GM12864 (cell line): ENCODE measurements at regions not wholly inside any gene's neighbourhood (a gene's known extent, or its start where the extent isn't known, plus 50 kb on each side); places are given as distances from the start of the nearest gene placed in this dataset.
"Not testable (repeated sequence)": the region's sequence is repeated elsewhere in the genome, so short reads cannot be mapped to it uniquely, and the experiment has no call there.

Source experiments
- DNase-seq: peaks from one replicate; pipeline ENCODE4 v3.0.0-alpha.2; 2011; ENCODE audit warnings: low read depth
- H3K4me3 ChIP-seq: 2 replicates; pipeline ENCODE4 v1.5.1; 2011; ENCODE audit warnings: mild to moderate bottlenecking, low read depth, low read length, control low read depth
- TF ChIP-seq, protein P1 (sequence below): IDR thresholded peaks from 2 replicates; pipeline ENCODE4 v1.5.1; 2011; ENCODE audit warnings: low read depth, mild to moderate bottlenecking, moderate library complexity, low read length, control low read depth, inconsistent platforms; ENCODE audit errors: missing control alignments

DNA sequence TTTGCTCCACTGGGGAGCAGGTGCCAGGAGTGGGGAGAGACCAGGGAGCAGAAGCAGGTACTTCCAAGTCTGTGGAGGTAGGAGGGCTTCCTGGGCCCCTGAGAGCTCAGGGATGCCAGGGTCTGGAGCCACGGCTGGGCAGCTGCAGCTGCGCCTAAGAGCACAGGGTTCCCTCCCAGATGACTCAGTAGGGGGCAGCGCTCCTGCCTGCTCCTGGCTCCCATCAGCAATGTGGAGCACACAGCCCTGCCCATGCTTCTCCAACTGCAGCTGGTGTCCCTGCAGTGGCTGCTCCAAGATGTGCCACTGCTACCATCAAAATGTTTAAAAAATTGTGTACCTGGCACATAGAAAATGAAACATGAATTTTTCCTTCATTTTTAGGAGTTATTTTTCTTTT lies 1028.2 kb downstream of the PCDH7 start:
- no peak for DNase-seq
- TF ChIP-seq, protein P1, sequence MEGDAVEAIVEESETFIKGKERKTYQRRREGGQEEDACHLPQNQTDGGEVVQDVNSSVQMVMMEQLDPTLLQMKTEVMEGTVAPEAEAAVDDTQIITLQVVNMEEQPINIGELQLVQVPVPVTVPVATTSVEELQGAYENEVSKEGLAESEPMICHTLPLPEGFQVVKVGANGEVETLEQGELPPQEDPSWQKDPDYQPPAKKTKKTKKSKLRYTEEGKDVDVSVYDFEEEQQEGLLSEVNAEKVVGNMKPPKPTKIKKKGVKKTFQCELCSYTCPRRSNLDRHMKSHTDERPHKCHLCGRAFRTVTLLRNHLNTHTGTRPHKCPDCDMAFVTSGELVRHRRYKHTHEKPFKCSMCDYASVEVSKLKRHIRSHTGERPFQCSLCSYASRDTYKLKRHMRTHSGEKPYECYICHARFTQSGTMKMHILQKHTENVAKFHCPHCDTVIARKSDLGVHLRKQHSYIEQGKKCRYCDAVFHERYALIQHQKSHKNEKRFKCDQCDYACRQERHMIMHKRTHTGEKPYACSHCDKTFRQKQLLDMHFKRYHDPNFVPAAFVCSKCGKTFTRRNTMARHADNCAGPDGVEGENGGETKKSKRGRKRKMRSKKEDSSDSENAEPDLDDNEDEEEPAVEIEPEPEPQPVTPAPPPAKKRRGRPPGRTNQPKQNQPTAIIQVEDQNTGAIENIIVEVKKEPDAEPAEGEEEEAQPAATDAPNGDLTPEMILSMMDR: no peak

DNA sequence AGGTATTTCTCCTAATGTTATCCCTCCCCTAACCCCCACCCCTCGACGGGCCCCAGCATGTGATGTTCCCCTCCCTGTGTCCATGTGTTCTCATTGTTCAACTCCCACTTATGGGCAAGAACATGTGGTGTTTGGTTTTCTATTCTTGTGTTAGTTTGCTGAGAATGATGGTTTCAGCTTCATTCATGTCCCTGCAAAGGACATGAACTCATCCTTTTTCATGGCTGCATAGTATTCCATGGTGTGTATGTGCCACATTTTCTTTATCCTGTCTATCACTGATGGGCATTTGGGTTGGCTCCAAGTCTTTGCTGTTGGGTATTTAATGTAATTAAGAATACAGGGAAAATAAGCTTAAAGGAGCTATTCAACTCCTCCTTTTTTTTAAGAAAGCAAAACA lies 1030.4 kb downstream of the PCDH7 start:
- not testable (repeated sequence) for DNase-seq

More for the DNA sequence above, 1028.2 kb downstream of the PCDH7 start:
- no peak overlapping the region for H3K4me3 ChIP-seq

DNA sequence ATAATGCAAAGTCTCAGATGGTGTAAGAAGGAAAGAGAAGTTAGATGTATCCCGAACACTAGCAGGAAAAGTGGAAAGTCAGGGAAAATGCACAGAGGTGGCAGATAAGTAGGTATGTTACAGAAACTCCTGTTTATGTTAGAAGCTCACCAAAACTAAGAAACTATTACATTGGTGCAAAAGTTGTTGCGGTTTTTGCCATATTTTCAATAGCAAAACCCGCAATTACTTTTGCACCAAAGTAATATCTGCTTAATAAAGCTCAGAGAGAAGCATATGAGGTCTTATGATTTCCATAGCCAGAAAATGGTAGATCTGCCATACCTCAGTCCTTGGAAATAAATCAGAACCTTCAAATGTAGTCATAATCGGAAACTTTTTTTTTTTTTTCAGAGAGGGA lies 1035.6 kb downstream of the PCDH7 start:
- no peak overlapping the region for H3K4me3 ChIP-seq
- no peak for DNase-seq
- TF ChIP-seq, protein P1: no peak

More for the DNA sequence above, 1030.4 kb downstream of the PCDH7 start:
- H3K4me3 ChIP-seq: not testable (repeated sequence)

DNA sequence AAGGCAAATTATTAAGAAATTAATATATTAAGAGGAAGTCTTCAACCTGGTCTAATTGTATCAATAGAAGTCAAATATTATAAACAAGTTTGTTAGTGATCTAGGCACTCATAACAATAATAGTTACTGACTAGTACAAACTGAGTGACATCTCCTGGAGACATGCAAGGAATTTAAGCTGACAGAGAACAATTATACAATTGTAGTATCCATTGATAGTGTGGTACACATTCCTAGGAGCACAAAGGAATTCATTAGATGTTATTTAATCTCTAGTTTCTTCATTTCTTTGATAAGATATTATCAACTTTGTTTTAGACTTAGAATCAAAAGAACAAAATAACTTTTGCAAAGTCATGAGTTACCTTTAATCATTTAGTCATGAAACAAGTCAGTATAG lies 1048.6 kb downstream of the PCDH7 start:
- DNase-seq: no peak
- TF ChIP-seq, protein P1: no peak
- no peak overlapping the region for H3K4me3 ChIP-seq

DNA sequence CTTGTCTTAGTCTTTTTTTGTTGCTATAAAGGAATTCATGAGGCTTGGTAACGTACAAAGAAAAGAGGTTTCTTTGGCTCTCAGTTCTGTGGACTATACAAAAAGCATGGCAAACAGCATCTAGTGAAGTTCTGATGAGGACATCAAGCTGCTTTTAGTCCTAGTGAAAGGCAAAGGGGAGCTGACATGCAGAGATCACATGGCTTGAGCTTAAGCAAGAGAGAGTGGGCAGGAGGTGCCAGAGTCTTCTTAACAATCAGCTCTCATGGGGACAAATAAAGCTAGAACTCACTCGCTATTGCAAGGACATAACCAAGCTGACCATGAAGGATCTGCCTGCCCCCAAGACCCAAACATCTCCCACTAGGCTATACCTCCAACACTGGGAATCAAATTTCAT lies 1063.1 kb downstream of the PCDH7 start:
- TF ChIP-seq, protein P1: no peak
- no peak for DNase-seq
- no peak overlapping the region for H3K4me3 ChIP-seq

DNA sequence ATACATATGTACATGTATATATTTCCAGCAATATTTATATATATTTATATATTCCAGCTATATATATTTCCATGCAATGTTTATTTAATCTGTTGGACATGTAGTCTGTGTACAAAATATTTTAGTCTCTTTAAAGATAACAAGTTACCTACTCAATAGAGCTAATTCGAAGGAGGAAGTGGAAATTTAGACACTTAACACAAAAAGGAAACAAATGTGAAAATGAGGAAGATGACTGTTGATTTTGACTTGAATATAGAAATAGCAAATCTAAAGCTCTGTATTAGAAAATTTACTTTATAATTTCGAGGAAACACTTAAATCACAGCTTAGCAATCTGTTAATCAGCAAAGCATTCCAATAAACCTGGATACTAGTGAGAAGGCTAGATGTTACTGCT lies 1064.4 kb downstream of the PCDH7 start:
- TF ChIP-seq, protein P1: no peak
- DNase-seq: no peak
- H3K4me3 ChIP-seq: no peak overlapping the region

DNA sequence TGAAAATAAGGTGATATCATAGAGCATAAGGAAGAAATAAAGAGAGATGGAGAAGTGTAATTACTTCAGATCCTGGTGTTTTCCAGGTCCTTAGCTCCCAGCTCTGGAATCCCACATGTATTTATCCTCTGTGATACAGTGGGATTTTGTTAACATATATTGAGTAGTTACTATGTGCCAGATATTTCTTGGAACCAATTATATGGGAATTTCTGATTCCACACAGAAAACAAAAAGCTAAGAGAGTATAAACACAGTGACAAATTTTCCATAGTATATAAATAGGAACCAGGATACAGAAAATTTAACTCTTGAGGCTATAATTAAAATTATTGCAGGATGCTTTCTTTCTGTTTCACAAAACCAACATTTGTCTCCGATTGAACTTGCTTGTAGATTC lies 1067.5 kb downstream of the PCDH7 start:
- TF ChIP-seq, protein P1: no peak
- no peak overlapping the region for H3K4me3 ChIP-seq
- DNase-seq: no peak

DNA sequence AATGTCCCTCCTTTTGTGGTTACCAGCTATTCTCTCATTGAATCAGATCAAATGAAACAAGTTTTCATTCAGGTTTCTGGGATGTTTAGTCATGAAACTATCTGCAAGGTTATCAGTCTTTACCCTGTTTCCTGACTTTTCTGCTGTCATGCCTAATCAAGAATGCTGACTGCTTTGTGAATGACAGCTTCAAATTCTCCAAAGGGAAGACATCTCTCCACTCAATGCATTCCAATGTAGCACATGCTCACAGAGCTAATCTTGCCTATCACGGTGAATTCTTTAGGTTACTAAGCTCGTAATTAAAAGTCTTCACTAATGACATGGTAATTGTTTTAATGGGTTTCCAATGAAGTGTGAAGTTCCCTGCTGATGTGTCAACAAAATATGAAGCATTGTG lies 1068.5 kb downstream of the PCDH7 start:
- no peak for DNase-seq
- H3K4me3 ChIP-seq: no peak overlapping the region
- TF ChIP-seq, protein P1: no peak
